ENCODE measurements at regions not wholly inside any gene's neighbourhood (a gene's known extent, or its start where the extent isn't known, plus 50 kb on each side); places are given as distances from the start of the nearest gene placed in this dataset.

DNA sequence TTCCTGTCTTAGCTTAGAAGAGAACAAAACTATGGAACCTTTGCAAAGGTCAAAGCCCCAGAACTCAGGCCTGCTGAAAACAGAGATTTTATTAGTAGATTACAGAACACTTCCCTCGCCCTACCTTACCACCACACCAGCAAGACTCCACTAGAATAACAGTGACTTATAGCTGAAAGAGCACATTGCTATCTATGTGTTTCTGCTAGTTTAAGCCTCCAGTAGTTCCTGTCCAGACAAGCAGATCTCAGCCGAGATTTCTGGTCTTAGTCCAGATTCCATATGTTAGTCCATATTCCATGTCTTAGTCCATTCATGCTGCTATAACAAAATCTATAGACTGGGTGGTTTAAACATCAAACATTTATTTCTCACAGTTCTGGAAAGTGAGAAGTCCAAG lies 412.3 kb upstream of the ID4 start:
- no peak for FAIRE-seq

DNA sequence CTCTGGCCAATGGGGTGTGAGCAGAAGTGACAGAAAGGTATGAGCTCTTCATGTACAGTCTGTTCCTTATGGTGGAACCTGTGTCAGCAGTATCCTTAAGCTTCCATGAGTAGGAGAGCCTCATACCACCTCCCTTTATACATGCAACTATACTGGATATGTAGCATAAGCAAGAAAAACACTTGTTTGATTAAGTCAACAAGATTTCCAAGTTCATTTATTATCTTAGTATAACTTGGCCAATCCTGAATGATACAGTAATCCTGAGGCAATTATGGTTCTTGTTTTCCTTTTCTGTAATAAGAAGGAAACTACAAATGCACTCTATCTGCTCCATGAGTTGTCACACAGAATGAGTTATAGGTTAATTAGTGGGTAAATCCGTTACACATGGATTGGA lies 409.6 kb upstream of the ID4 start:
- FAIRE-seq = no peak

DNA sequence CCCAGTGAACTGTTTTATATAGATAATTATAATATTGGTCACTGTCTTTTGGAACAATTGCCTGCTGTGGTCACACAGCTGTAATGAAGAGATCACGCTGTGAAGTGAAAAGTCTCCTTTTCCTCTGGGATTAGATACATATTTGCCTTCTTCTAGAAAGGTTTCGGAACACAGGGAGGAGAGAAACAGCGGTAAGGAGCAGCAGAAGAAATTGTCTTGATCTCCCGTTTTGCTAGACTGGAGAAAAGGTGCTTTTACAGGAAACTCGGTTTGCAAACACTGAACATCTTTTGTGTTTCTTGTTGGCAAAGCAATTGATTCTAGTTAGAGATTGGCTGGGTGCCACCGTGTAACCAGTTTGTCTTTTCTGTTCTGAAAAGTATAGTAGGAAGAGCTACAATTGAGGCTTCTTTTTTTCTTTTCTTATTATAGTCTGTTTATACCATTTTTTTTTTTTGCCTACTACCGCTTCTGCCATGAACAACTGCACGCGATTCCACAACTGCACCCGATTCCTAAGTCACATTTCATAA lies 404.1 kb upstream of the ID4 start:
- no peak for FAIRE-seq

DNA sequence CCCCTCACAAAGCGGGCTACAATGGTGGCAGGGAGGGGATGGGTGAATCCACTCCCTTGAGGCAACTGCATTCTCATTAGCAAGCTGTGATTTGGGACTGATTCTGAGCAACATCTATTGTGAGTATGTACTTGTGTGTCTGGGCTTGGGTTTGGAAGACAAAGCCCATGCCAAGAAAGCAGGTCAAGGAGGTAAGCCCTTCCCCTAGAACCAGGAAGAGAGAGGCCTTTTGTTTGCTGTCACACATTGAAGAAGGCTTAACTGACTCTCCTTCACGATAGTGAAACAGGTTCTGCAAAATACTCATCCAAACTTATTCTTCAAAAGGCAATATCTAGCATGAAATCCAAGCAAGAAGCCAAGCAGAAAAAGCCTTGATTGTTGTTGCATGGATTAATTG lies 403.1 kb upstream of the ID4 start:
- no peak for FAIRE-seq

DNA sequence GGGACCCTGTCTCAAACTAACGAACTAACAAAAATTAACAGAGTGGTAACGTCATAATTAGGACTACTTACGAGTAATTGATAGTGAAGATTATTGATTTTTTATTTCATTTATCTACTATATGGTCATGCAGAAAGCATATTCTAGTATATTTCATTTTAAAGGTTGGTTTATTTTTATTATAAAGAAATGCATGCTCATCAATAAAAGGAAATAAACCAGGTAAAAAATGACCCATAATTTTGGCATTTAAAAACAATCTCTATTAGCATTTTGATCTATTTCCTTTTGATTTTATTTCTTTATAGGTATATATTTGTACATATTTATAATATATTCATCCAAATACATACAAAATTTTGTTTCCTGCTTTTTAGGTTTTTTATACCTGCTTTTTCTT lies 401.4 kb upstream of the ID4 start:
- no peak for FAIRE-seq

DNA sequence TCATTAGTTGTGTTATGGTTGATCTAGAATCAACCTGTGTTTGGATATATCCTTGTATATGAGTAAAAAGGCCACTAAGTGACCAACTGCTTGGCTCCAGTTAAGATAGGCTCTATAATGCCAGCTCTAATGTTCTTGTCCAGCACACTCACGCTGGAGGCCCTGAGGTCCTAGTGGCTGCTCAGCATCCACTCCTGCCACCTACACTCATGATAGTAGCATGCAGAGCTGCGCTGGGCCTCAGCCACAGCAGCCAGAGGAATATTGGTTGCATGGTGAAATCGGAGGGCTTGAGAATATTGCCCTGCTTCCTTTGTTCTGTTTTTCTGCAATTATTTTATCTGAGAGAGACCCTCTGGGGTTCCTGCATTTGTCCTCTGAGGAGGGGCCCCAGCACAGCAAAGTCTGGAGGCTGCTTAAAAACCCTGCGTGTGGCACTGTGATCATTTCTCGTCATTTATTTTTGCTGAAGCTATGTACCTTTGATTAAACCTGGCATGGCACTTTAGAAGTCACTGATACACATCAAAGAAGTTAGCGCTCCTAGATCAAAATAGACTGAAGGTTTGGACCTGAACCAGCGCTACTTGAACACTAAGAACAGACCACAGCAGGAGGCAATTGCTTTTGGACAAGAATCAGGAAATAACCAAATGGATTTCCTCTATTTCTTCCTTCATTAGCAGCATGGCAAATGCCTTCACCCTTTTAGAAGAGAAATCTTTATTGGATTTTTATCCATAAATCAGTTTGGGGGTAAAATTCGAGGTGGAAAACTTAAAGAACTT lies 398.4 kb upstream of the ID4 start:
- no peak for FAIRE-seq

DNA sequence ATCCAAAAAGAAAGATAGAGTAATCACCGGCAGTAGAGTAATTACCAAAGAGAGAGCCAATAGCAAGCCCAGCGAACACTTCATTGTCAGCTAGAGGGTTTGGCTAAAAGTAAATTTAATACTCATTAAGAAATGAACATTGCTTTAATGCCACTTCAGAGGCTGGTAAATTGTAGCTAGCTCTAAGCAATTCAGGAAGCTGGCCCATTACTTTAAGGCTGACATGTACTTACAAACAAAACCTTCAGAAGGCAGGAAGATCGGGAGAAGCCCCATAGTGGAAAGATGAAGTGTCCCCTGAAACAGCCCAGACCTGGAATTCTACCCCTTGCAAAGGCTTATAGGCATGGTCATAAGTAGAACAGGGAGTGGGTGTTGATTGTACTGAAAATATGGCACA lies 396.6 kb upstream of the ID4 start:
- FAIRE-seq = no peak

DNA sequence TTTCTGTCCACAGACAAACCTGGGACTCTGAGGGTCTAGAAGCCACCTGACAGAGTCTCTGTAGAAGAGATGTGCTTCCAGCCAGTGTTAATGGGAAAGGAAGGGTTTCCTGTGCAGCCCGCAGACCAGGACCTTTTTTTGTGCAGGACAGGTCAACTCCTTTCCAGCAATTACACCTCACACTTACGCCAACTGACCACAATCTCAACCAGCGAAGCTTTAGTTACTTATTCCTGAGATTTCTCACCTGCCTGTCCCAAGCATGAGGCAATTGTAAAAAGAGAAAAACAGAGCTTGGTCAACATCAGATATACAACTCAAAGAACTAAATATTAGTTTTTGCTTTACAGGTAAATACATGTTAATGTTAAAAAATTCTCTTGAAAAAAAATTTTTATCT lies 393.8 kb upstream of the ID4 start:
- FAIRE-seq = no peak

DNA sequence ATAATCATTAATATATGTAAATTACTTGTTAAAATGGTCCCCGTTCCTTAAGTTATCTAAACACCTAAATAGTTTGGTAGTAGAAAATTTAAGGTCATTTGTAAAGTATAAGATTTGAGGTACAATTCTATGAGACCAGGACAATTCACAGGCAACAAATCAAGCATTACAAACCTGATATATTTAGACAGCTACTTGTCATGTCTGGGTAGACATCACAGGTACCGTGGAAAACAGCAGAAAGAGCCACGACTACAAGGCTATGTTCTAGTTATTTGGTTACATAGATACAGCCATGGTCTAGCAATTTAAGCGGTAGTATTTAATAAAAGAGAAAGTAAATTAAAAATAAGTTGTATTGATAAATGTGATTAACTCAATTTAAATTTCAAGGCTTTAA lies 393.1 kb upstream of the ID4 start:
- FAIRE-seq = no peak

DNA sequence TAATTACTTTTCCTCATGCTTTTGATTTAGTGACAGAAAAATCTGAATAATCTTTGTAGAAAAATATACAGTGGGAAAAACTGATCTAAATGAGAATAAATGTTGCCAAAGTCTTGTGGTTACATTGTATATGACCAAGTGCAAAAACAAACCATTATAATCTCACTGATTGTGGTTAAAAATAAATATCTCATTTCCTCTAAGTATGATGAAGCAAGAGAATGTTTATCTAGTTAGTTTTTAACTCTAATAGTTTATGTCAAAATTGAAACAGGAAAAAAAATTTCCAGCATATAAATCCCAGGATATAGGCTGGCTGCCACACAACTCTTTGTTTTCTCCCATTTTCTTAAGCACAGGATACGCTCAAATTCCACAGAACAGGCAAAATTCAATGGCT lies 392.7 kb upstream of the ID4 start:
- no peak for FAIRE-seq

DNA sequence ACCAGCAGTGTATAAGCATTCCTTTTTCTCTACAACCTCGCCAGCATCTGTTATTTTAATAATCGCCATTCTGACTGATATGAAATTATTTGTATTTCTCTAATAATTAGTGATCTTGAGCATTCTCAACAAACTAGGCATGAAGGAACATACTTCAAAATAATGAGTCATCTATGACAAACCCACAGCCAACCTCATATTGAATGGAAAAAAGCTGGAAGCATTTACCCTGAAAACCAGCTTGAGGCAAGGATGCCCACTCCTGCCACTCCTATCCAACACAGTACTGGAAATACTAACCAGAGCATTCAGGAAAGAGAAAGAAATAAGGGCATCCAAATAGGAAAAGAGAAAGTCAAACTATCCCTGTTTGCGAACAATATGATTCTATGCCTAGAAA lies 390.6 kb upstream of the ID4 start:
- FAIRE-seq = no peak

DNA sequence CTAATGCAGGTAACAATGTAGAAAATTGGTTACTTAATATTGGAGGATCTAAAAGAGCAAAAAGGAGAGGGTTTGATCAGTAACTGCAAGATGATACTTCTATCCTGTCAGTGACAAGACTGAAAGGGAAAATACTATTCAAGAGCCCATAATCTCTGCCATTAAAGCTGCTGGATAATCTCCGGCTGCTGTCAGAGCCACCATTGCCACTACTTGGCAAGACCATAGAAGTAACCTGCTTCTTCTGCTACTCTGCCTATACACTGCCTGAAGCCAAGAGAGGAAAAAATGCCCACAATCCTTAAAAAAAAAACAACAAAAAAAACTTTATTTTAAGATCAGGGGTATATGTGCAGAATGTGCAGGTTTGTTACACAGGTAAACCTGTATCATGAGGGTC lies 386.5 kb upstream of the ID4 start:
- FAIRE-seq = no peak

DNA sequence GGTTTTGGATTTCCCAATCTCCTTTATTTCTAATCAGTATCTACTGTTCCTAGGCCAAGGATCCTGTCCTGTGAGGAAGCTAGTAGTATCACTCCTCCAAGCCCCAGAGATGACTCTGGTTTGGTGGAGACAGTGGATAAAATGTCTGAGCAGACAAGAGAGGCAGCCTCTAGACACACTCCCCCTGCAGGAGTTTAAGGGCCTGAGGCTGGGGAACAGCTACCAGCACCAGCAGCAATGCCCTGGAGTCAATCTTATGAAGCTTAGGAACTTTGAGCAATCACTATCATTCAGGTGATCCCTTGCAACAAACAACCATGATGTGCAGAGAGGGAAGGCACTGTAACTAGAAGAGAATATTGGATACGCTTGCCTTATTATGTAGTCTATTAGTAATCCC lies 384.7 kb upstream of the ID4 start:
- FAIRE-seq = no peak

DNA sequence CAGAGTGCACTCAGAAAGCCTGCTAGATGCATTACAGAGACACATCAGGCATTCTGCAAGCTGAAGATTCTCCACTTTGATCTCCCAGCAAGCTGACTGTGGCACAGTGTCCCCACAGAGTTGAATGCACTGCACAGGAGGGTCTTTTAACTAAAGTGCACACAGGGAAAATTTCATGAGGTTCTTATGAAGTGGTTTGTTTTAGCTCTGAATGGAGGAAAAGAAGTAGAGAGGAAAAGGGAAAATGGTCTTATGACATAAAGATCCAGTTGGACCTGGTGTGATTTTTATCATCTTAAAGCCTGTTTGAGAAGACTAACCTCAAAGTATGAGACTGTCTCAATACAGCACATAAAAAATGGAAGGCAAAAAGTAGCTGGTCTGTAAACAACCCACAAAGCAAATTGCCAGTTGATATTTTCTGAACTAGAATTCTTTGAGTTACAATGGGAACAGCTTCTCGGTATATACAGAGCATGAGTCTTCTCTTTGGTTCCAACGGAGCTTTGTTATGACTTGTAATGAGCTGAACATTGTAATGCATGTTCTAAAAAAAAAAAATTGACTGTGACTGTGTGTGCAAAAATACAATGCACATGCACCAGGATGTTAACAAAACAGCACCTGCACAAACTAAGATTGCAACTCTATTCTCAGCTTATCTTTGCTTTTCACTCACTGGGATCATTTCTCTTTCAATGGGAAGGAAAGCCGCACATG lies 383.0 kb upstream of the ID4 start:
- no peak for FAIRE-seq

DNA sequence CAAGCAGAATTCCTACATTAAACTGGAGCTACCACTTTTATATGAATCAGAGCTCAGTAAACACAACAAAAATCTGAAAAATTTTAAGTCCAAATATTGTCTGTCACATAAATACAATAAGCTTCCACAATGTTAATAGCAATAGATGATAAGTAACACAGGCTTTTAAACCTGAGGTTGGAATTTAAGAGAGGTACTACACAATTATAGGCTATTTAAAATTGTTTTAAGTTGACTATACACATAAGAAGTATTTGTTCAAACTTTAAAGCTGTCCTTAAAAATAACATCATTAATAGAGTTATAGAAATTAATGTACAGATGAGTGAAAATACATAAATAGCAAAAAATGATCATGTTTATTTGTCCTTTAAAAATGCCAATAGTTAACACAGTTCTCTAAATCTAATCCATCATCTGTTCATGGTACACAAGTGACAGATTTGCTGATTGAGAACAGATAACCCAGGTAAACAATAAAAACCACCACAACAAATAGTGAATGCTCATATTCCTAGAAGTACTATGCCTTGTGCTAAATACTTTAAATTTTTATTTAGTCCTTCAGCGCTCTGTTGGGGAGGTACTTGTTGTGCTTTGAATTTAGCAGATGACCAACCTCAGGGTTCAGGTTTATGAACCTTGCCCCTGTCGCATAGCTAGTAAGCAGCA lies 382.3 kb upstream of the ID4 start:
- no peak for FAIRE-seq

DNA sequence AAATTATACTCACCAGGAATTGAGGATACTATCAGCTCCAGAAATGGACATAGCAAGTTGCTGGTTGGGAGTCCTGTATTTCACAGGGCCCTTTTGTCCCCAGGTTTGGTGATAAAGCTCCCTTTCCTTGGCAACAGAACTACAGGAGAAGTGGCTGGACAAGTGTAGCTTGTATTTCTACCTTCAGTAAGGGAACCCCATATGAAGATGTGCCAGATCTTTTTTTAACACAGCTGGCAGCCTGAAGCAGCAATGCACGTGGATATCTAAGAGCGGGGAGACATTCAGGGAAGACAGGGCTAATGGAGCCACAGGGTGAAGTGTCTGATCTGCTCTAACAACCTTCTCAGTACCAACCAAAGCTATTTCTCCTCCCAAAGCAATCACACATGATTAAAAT lies 373.9 kb upstream of the ID4 start:
- no peak for FAIRE-seq

DNA sequence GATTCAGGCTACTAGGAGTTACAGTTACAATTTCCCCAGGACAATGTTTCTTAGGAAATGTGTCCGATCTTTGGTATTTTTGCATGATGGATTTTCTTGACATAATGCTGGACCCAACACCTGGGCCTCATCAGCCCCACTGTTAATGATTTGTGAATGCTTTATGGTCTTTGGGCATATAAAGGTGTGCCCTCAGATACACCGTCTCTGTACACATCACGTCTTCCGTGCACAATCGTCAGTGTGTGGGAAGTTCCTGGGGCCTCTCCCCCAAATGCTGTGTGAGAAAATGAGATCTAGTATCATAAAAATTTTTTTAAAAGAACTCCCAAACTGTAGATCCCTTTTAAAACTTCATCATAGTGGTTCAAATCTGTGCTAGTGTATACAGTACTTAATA lies 373.2 kb upstream of the ID4 start:
- no peak for FAIRE-seq

DNA sequence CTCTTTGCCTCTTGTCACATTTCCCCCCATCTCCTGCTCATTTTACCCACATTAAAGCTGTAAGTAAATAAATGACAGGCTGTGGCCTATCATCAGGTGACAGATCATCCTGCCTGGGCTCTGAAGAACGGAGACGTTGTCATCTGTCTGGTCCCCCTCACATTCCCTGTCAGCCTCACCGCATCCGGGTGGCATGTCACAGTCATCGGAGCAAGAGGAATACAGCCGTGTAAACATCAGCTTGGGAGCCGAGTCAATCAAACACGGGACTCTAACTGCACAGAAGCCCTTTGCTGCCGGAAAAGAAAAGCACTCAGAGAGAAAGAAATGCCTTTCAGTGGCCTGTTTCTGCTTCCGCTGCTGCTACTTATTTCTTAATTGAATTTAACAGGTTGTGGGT lies 371.9 kb upstream of the ID4 start:
- no peak for FAIRE-seq

DNA sequence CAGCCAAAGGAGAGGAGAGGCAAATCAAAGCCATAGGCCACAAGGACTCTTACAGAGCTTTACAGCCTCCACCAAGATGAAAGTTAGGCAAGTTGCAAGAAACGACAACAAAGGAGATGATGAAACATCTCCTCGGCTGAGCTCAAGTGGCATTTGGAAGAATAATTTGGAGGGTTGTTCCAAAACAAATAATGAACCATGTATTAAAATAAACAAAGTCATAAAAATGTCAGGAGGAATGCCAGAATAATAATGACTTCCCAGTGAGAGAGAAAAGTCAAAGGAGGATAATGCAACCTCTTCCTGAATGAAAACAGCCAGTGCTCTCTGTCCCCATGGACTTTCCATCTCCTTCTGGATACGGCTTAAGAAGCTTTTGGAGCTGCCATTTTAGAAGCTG lies 371.4 kb upstream of the ID4 start:
- no peak for FAIRE-seq

DNA sequence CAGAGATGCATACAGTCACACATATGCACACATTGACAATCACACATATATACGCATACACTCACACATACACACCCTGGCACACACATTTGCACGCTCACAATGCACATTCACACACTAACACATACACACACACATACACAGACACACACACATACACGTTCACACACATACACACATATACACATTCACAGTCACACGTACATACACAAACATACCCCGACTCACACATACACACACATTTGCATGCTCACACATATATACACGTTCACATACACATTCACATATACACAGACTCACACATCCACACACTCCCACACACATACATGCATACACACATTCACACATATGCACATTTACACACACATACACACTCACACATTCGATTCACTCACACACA lies 366.8 kb upstream of the ID4 start:
- FAIRE-seq = no peak

DNA sequence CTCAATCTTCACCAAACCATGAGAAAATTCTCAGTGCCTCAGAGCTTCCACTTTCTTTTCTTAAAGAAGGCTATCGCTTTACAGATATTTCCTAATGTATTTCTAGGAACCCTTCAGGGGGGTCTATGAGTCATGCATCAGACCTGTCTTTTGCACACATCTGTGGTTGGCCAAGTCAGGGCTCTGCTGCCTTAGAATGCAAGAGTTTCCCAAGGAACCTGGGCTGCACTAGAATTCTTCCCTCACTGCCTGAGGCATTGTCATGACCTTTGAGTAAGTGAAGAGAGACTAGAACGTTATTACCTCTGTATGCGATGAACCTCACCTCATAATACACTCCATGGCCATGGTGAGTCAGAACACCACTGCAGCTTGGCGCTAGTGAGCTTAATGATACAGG lies 365.0 kb upstream of the ID4 start:
- FAIRE-seq = no peak

DNA sequence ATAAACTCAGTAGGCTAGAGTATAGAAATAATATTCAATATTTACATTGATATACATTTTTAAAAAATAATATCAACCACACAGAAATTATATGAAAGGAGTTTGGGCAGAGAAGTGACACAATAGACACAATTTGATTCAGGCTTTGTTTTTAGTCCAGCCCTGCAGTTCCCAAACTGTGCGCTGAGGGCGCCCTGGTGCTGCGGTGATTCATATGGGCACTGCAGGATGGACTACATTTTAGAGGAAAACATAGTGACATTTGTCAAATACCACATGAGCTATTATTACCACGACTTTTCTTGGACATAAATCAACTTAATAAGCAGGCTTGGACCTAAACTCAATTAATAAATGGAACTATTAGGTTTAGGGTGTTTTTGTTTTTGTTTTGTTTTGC lies 364.3 kb upstream of the ID4 start:
- no peak for FAIRE-seq

DNA sequence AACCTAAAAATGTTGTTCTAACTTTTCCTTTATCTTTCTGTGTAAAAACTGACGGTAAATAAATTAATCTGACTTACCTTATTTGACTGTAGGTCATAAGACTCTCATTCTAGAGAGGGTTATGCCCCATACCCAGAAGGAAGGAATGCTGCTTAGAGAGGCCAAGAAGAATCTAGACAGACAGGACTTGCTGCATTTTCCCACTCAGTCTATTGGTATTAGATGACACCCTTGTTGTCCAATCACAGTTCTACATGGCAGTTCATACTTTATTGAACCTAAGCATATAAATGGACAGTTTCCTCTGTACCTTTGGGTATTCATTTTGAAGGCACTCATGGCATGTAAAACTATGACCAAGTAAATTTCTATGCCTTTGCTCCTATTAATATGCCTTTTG lies 359.6 kb upstream of the ID4 start:
- no peak for FAIRE-seq

DNA sequence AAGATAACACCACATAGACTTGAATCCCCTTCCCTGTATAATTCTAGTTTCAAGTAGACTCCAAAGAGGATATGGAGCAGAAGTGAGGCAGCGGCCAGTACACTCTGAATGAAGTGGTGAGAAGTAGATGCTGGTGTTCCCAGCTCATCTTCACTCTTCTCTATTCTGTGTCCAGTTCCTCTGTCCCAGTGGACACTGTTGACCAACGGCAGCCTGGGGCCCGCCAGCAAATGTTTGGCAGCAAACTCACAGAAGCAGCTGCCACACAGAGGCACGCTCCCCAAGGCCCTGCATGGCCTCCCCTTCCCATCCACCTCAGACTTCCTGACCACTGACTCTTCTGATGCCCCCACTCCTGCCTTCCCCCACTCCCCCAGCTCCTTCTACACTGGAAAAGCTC lies 358.9 kb upstream of the ID4 start:
- no peak for FAIRE-seq

Measured in G401.6 (cell line).